HFFc6 (cell line): ENCODE measurements at regions not wholly inside any gene's neighbourhood (a gene's known extent, or its start where the extent isn't known, plus 50 kb on each side); places are given as distances from the start of the nearest gene placed in this dataset.

Source experiments
- DNase-seq: peaks from one replicate; pipeline ENCODE4 v3.0.0-alpha.2; 2018
- H3K27ac Mint-ChIP-seq: 2 replicates; pipeline ENCODE4 v1.8.0; 2020; ENCODE audit warnings: mild to moderate bottlenecking, mixed read lengths
- H3K27me3 Mint-ChIP-seq: 2 replicates; pipeline ENCODE4 v1.8.0; 2021; ENCODE audit warnings: mild to moderate bottlenecking, moderate library complexity, mixed read lengths; ENCODE audit not compliant: insufficient read depth
- H3K36me3 Mint-ChIP-seq: 2 replicates; pipeline ENCODE4 v1.8.0; 2021; ENCODE audit warnings: low read depth, mixed read lengths
- H3K4me1 Mint-ChIP-seq: 2 replicates; pipeline ENCODE4 v1.8.0; 2020; ENCODE audit warnings: low read depth, mixed read lengths
- H3K4me3 Mint-ChIP-seq: 2 replicates; pipeline ENCODE4 v1.8.0; 2020; ENCODE audit warnings: mild to moderate bottlenecking, moderate library complexity, mixed read lengths
- H3K9me3 Mint-ChIP-seq: 2 replicates; pipeline ENCODE4 v1.8.0; 2020; ENCODE audit warnings: mild to moderate bottlenecking, mixed read lengths
- TF ChIP-seq, protein P1 (sequence below): fragments of 200-600 bp; sonication (generic); IDR thresholded peaks from 2 replicates; pipeline ENCODE4 v1.5.0; 2021; ENCODE audit warnings: antibody characterized with exemption, mild to moderate bottlenecking

DNA sequence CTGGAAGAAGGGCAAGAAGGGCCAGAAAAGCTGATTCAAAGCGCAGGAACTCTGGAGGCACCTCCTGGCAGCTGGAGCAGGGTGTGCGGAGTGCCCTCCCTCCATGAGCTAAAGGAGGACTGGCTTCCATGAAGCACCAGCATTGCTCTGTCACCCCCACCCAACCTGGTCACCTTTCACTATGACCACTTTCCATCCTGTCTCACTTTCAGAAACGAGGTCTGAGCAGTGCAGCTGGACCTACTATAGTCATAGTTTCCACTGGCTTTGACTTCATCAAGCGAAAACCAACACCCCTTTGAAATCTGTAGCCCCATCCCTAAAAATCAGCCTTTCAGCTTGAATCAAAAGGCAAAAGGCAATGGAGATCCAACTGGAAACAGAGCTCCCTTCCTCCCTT, 84.8 kb upstream of the CACNA1E start:
- no peaks in the 10 kb centered on the region for H3K36me3 Mint-ChIP-seq
- H3K4me3 Mint-ChIP-seq, result no peak overlapping the region

DNA sequence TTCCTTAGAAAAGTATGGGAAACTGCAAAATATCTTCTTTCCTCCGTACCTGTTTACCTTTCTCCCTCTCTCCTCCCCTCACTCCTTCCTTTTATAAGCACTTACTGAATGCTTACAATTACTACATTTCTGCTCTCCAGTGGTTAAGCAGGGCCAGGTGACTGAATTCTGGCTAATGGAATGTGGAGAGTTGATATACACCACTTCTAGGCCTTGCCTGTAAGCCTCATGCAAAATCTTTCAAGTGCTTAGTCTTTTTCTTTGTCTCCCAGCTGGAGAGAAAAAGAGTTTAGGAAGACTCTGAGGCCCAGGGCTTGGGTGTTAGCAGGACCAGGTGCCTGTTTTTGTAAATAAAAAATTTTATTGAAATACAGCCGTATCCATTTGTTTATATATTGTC, 77.7 kb upstream of the CACNA1E start:
- peaks cover 7% of the 10 kb centered on the region; the same call in 1 of the 2 replicates for H3K27me3 Mint-ChIP-seq
- H3K36me3 Mint-ChIP-seq, result no peaks in the 10 kb centered on the region
- TF ChIP-seq, protein P1, sequence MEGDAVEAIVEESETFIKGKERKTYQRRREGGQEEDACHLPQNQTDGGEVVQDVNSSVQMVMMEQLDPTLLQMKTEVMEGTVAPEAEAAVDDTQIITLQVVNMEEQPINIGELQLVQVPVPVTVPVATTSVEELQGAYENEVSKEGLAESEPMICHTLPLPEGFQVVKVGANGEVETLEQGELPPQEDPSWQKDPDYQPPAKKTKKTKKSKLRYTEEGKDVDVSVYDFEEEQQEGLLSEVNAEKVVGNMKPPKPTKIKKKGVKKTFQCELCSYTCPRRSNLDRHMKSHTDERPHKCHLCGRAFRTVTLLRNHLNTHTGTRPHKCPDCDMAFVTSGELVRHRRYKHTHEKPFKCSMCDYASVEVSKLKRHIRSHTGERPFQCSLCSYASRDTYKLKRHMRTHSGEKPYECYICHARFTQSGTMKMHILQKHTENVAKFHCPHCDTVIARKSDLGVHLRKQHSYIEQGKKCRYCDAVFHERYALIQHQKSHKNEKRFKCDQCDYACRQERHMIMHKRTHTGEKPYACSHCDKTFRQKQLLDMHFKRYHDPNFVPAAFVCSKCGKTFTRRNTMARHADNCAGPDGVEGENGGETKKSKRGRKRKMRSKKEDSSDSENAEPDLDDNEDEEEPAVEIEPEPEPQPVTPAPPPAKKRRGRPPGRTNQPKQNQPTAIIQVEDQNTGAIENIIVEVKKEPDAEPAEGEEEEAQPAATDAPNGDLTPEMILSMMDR, result no peak
- H3K9me3 Mint-ChIP-seq, result no peaks in the 10 kb centered on the region
- no peak overlapping the region for H3K27ac Mint-ChIP-seq
- no peak overlapping the region for H3K4me3 Mint-ChIP-seq
- H3K4me1 Mint-ChIP-seq, result no peaks in the 10 kb centered on the region
- no peak for DNase-seq

More for the DNA sequence above, 84.8 kb upstream of the CACNA1E start:
- no peaks in the 10 kb centered on the region for H3K9me3 Mint-ChIP-seq
- no peak overlapping the region for H3K27ac Mint-ChIP-seq
- TF ChIP-seq, protein P1, result no peak
- peaks cover 10% of the 10 kb centered on the region for H3K27me3 Mint-ChIP-seq
- DNase-seq, result no peak
- no peaks in the 10 kb centered on the region for H3K4me1 Mint-ChIP-seq

GRCh38 chr1:181406989-181407388, 76.3 kb upstream of the CACNA1E start:
- DNase-seq, result no peak
- Mint-ChIP-seq H3K4me1 (no peaks in the 10 kb centered on the region), H3K36me3 (no peaks in the 10 kb centered on the region), H3K9me3 (no peaks in the 10 kb centered on the region), H3K4me3 (no peak overlapping the region), H3K27ac (no peak overlapping the region), H3K27me3 (peaks cover 6% of the 10 kb centered on the region)
- TF ChIP-seq, protein P1, result no peak

GRCh38 chr1:181409981-181410380, 73.3 kb upstream of the CACNA1E start:
- H3K27ac Mint-ChIP-seq, result no peak overlapping the region
- no peaks in the 10 kb centered on the region for H3K9me3 Mint-ChIP-seq
- no peak for DNase-seq
- no peak overlapping the region for H3K4me3 Mint-ChIP-seq
- H3K27me3 Mint-ChIP-seq, result peaks cover 3% of the 10 kb centered on the region
- no peaks in the 10 kb centered on the region for H3K4me1 Mint-ChIP-seq
- H3K36me3 Mint-ChIP-seq, result no peaks in the 10 kb centered on the region
- TF ChIP-seq, protein P1, result no peak

- no peaks in the 10 kb centered on the region for H3K36me3 Mint-ChIP-seq
- no peak for DNase-seq
- H3K4me3 Mint-ChIP-seq, result no peak overlapping the region
- TF ChIP-seq, protein P1, result no peak
- H3K4me1 Mint-ChIP-seq, result no peaks in the 10 kb centered on the region
- H3K27me3 Mint-ChIP-seq, result peaks cover 2% of the 10 kb centered on the region
- no peaks in the 10 kb centered on the region for H3K9me3 Mint-ChIP-seq
- no peak overlapping the region for H3K27ac Mint-ChIP-seq
Observed at GRCh38 chr1:181412746-181413145, 70.6 kb upstream of the CACNA1E start.
